HFFc6 (cell line): ENCODE measurements at regions not wholly inside any gene's neighbourhood (a gene's known extent, or its start where the extent isn't known, plus 50 kb on each side); places are given as distances from the start of the nearest gene placed in this dataset.
"Not testable (repeated sequence)": the region's sequence is repeated elsewhere in the genome, so short reads cannot be mapped to it uniquely, and the experiment has no call there.

Source experiments
- DNase-seq: peaks from one replicate; pipeline ENCODE4 v3.0.0-alpha.2; 2018
- H3K27ac Mint-ChIP-seq: 2 replicates; pipeline ENCODE4 v1.8.0; 2020; ENCODE audit warnings: mild to moderate bottlenecking, mixed read lengths
- H3K27me3 Mint-ChIP-seq: 2 replicates; pipeline ENCODE4 v1.8.0; 2021; ENCODE audit warnings: mild to moderate bottlenecking, moderate library complexity, mixed read lengths; ENCODE audit not compliant: insufficient read depth
- H3K36me3 Mint-ChIP-seq: 2 replicates; pipeline ENCODE4 v1.8.0; 2021; ENCODE audit warnings: low read depth, mixed read lengths
- H3K4me1 Mint-ChIP-seq: 2 replicates; pipeline ENCODE4 v1.8.0; 2020; ENCODE audit warnings: low read depth, mixed read lengths
- H3K4me3 Mint-ChIP-seq: 2 replicates; pipeline ENCODE4 v1.8.0; 2020; ENCODE audit warnings: mild to moderate bottlenecking, moderate library complexity, mixed read lengths
- H3K9me3 Mint-ChIP-seq: 2 replicates; pipeline ENCODE4 v1.8.0; 2020; ENCODE audit warnings: mild to moderate bottlenecking, mixed read lengths
- TF ChIP-seq, protein P1 (sequence below): fragments of 200-600 bp; sonication (generic); IDR thresholded peaks from 2 replicates; pipeline ENCODE4 v1.5.0; 2021; ENCODE audit warnings: antibody characterized with exemption, mild to moderate bottlenecking

DNA sequence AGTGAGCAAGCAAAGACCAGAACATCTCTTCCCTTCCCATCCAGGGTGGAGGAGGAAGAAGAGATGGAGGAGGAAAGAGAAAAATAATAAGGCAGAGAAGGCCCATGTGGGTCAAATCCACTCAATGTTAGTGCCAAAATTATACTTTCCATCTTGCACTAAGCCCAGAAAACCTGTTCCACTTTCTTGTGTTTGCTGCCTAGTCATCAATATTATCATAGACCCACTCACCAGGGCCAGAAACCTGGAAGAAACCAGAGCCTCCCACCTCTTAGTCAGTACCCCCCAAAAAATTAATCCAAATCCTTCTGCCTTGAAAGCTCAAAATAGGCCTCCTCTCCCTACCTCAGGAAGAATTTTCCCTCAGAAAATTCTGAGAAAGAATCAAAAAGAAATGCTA lies 171.1 kb downstream of the SOD2 start:
- DNase-seq, result no peak
- Mint-ChIP-seq H3K27me3 (peaks cover 2% of the 10 kb centered on the region; the same call in 1 of the 2 replicates), H3K36me3 (no peaks in the 10 kb centered on the region), H3K4me3 (no peak overlapping the region), H3K4me1 (no peaks in the 10 kb centered on the region), H3K9me3 (peaks cover 20% of the 10 kb centered on the region), H3K27ac (no peak overlapping the region)
- TF ChIP-seq, protein P1, sequence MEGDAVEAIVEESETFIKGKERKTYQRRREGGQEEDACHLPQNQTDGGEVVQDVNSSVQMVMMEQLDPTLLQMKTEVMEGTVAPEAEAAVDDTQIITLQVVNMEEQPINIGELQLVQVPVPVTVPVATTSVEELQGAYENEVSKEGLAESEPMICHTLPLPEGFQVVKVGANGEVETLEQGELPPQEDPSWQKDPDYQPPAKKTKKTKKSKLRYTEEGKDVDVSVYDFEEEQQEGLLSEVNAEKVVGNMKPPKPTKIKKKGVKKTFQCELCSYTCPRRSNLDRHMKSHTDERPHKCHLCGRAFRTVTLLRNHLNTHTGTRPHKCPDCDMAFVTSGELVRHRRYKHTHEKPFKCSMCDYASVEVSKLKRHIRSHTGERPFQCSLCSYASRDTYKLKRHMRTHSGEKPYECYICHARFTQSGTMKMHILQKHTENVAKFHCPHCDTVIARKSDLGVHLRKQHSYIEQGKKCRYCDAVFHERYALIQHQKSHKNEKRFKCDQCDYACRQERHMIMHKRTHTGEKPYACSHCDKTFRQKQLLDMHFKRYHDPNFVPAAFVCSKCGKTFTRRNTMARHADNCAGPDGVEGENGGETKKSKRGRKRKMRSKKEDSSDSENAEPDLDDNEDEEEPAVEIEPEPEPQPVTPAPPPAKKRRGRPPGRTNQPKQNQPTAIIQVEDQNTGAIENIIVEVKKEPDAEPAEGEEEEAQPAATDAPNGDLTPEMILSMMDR, result no peak

DNA sequence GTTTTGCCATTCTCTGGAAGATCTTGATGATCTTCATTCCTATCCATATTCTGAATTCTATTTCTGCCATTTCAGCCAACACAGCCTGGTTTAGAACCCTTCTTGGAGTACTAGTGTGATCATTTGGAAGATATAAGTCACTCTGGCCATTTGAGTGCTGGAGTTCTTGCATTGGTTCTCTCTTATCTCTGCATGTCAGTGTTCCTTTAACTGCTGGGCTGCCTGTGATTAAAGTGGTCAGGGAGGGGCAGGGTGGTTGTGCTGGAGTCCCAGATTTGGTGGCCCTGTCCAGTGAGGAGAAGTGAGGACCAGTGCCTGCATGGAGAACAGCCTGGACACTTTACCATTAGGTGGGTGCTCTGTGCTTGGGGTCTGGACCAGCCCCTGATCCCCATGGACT lies 173.0 kb downstream of the SOD2 start:
- TF ChIP-seq, protein P1, result no peak
- Mint-ChIP-seq H3K27me3 (peaks cover 2% of the 10 kb centered on the region; the same call in 1 of the 2 replicates), H3K27ac (no peak overlapping the region), H3K4me3 (no peak overlapping the region), H3K4me1 (no peaks in the 10 kb centered on the region), H3K9me3 (peaks cover 13% of the 10 kb centered on the region), H3K36me3 (no peaks in the 10 kb centered on the region)
- no peak for DNase-seq

DNA sequence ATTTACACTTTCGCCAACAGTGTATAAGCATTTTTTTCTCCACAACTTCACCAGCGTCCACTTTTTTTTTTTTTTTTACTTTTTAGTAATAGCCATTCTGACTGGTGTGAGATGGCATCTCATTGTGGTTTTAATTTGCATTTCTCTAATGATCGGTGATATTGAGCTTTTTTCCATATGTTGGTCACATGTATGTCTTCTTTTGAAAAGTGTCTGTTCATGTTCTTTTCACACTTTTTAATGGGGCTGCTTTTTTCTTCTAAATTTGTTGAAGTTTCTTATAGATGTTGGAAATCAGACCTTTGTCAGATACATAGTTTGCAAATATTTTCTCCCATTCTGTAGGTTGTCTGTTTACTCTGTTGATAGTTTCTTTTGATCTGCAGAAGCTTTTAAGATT lies 177.2 kb downstream of the SOD2 start:
- not testable (repeated sequence) for H3K27ac Mint-ChIP-seq, H3K36me3 Mint-ChIP-seq, H3K27me3 Mint-ChIP-seq

DNA sequence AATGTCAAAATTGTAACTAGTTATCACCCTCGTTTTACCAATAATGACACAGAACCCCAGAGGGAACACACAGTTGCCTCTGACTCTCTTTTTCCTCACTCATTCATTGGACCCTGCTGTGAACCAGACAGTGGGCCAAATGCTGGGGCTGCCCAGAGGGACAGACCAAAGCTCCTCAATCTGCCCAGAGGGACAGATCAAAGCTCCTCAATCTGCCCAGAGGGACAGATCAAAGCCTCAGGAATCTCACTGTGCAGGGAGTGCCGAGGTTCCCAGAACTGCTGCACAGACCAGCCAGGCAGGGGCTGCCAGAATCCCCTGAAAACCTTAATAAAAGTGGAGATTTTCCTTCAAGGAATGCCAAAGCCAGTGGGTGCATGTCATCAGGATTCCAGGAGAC lies 179.1 kb downstream of the SOD2 start:
- Mint-ChIP-seq H3K36me3 (no peaks in the 10 kb centered on the region), H3K9me3 (peaks cover 4% of the 10 kb centered on the region; the same call in 1 of the 2 replicates), H3K27me3 (peaks cover 2% of the 10 kb centered on the region), H3K4me3 (no peak overlapping the region), H3K4me1 (no peaks in the 10 kb centered on the region), H3K27ac (no peak overlapping the region)
- DNase-seq, result no peak
- TF ChIP-seq, protein P1, result no peak

More for the DNA sequence above, 177.2 kb downstream of the SOD2 start:
- not testable (repeated sequence) for DNase-seq, H3K4me3 Mint-ChIP-seq, H3K4me1 Mint-ChIP-seq
- peaks cover 13% of the 10 kb centered on the region for H3K9me3 Mint-ChIP-seq

DNA sequence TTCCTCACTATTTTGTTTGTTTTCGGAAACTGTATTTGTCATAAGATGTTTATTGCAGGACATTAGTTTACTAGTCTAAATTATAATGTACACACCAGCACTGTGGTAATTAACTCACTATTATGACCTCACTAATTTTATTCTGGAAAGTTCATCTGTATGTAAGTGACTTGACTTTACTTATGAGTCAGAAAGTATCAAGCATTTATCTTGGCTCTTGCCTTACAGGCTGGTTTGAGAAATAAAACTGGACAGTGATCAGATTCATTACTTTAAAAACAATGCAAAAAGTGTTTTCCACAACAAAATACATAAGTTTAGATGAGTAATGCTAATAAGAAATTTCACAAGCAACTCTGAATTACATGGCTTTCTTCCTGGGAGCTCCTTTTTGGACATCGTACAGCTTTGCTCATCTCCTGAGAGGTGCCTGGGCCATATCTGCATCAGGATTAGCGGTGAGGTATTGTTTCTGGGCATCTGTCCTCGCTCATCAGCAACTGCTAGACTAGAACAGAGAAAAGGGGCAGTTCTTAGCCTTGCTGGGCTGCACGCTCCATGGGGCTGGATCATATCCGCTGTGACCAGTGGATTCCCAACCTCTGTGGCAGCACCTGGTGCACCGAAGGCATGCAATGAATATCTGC lies 179.8 kb downstream of the SOD2 start:
- DNase-seq, result no peak
- Mint-ChIP-seq H3K4me1 (no peaks in the 10 kb centered on the region), H3K4me3 (no peak overlapping the region), H3K27me3 (peaks cover 2% of the 10 kb centered on the region), H3K36me3 (no peaks in the 10 kb centered on the region), H3K27ac (no peak overlapping the region), H3K9me3 (peaks cover 4% of the 10 kb centered on the region; the same call in 1 of the 2 replicates)
- TF ChIP-seq, protein P1, result no peak

DNA sequence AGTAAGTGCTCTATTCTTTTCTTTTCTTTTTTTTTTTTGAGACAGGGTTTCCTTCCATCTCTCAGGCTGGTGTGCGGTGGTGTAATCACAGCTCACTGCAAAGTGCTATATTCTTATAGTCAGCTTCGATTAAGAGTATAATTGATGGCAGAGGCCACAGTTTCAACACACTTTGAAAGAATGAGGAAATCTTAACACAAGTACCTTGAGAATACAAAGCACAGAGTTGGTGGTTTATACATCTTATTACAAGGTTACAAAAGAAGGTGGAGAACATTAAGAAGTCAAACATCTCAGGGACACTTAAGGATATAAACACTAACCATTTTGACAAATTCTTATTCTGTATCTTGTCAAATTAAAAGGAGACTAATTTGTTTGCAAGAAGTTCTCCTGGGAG lies 180.5 kb downstream of the SOD2 start:
- Mint-ChIP-seq H3K27ac (no peak overlapping the region), H3K4me3 (no peak overlapping the region), H3K9me3 (no peaks in the 10 kb centered on the region), H3K4me1 (no peaks in the 10 kb centered on the region), H3K36me3 (no peaks in the 10 kb centered on the region), H3K27me3 (peaks cover 2% of the 10 kb centered on the region)
- no peak for DNase-seq
- TF ChIP-seq, protein P1, result no peak
